ENCODE measurements at regions not wholly inside any gene's neighbourhood (a gene's known extent, or its start where the extent isn't known, plus 50 kb on each side); places are given as distances from the start of the nearest gene placed in this dataset.
A peak's percentile ranks its signal among the peaks of the same experiment; 100 is the strongest.
"Not testable (repeated sequence)": the region's sequence is repeated elsewhere in the genome, so short reads cannot be mapped to it uniquely, and the experiment has no call there.

DNA sequence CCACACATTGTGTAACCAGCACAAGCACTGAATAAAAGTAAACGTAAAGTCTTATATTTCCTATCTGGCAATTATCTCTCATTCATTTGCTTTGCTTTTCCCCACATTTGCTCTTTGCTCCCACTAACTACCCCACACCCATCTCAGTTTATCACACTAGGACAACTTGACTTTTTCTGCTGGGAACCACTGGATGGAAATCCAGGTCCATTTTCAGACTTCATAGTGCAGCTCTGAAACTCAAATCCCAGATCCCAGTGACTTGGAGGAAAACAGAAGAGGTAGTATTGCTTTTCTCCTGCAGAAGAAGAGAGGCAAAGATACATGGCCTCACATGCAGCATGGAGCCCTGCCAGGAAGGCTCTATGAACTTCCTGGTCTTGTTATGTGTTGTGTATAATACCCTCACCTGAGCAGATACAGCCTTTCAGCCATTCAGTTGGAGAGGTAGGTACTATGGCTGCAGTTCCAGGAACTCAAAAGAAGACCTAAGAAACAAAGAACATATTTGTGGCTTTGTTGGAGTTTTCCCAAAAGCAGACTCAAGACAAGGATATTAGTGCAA is 90.0 kb upstream of the NIPBL start:
- DNase-seq, result no peak

DNA sequence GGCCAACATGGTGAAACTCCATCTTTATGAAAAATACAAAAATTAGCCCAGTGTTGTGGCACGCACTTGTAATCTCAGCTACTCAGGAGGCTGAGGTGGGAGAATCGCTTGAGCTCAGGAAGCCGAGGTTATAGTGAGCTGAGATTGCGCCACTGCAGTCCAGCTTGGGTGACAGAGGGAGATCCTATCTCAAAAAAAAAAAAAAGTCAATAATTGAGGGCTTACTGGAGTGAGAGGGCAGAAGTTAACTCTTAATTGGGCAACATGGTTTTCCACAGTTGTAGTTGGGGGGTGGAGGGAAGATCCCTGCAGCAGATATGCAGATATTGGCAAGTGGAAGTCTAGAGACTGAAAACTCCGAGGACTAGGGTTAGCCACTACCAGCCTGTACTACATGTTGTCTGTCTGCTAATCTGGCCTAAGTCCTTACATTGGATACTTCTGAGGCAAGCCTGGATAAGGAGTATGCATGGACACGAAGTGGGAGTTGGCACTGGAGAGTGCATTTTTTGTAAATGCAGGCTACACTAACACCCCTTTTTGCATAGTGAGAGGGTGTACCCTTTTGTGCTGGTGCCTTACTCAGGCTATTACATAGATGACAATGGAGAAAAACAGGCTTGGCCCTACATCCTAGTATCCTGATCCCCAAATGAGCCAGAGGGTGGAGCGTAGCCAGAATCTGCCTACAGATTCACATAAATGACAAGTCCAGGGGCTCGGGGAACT is 89.0 kb upstream of the NIPBL start:
- no peak for DNase-seq

DNA sequence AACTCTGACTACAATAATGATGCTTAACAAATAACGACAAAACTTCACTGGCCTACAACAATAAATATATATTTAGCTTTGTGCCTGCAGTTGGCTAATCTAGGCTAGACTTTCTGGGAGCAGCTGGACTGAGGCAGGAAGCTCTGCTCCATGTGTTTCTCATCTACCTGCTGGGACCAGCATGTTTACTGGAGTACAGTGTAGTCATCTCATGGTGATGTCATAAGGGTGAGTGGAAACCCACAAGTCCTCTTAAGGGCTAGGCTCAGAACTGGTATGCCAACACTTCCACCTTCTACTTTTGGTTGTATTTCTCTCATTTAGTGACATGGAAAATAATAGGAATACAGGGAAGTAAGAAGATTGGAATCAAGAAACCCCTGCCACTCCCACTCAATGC is 85.7 kb upstream of the NIPBL start:
- DNase-seq, result no peak

DNA sequence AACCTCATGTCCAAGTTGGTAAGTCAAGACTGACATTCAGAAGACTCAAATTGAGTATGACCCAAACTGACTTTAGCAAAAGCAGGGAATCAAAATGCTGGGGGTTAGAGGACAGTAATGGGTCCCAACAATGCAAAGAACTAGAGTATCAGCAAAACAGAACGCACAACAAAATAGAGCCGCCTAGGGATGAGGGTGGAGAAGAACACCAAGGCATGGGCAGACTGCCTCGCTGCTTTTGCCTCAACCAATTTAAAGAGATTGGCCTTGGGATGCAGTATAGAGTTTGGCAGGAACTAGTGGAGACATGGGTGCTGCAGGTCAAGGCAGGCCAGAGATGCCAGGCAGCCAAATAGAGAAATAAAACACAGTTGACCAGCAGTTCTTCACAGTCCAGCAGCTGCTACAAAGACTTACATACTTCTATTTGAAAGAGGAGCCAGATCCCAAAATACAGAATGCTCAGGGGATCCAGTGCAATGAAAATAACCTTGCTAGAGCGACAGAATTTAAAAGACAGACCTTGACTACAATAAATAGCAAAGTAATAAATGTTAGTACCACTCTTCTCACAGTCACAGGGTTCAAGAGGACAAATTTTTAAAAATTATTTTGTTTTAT is 83.9 kb upstream of the NIPBL start:
- no peak for DNase-seq

DNA sequence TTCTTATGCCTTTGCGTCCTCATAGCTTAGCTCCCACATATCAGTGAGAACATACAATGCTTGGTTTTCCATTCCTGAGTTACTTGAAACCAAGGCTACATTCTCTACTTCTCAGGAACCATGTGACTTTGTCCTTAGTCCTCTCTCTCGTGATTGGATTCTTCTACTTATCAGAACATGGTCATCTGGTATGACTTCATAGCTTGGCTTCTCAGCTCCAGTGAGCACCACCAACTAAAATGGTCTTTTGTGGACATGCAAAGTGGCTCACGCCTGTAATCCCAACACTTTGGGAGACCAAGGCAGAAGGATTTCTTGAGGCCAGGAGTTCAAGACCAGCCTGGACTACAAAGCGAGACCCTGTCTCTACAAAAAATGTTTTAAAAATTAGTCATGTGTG is 81.2 kb upstream of the NIPBL start:
- DNase-seq, result no peak

DNA sequence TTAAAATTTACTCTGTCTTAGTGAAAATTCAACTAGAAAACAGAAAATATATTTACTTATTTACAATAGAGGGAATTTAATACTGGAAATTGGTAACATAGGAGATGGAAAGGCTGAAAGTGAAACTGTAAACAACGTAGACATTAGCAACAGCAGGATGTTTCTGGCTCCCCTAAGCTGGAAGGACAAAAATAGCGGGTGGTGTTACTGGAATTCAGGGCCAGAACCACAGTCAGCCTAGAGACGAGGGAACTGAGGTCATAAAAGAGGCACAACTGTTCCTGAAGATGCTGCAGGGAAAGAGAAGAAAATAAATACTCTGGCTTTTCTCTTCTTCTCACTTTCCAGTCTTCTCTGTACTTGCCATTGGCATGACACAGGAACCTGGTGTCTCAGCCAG is 80.4 kb upstream of the NIPBL start:
- DNase-seq, result no peak

DNA sequence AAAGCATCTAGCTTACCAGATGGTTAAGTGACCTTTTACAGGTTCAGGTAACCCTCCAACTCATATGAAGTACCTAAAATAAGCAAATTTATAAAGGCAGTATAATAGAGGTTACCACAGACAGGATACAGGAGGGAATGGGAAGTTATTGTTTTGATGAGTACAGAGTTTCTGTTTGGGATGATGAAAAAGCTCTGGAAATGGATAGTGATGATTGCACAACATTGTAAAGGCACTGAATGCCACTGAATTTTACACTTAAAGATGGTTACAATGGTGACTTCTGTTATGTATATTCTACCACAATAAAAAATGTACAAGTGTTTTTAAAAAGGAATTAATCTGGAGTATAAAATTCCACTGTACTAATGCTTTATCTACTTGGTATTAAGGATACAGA is 75.0 kb upstream of the NIPBL start:
- DNase-seq, result no peak

DNA sequence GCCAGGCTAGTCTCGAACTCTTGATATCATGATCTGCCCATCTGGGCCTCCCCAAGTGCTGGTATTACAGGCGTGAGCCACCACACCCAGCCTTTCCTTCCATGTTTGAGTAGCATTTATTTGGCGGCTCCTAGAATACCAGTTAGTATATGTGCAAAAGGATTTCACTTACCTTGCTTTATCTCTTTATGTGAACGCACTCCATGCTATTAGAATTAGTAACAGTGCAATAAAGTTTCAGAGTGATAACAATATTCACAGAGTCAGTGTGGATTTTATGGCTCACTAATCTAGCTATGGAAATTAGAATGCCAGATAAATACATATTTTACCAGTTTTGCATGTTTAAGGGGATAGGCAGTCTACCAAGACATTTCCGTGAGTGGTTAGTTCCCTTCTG is 74.4 kb upstream of the NIPBL start:
- no peak for DNase-seq

DNA sequence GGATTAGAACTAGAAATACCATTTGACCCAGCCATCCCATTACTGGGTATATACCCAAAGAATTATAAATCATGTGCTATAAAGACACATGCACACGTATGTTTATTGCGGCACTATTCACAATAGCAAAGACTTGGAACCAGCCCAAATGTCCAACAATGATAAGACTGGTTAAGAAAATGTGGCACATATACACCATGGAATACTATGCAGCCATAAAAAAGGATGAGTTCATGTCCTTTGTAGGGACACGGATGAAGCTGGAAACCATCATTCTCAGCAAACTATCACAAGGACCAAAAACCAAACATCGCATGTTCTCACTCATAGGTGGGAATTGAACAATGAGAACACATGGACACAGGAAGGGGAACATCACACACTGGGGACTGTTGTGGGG is 63.3 kb upstream of the NIPBL start:
- not testable (repeated sequence) for DNase-seq

DNA sequence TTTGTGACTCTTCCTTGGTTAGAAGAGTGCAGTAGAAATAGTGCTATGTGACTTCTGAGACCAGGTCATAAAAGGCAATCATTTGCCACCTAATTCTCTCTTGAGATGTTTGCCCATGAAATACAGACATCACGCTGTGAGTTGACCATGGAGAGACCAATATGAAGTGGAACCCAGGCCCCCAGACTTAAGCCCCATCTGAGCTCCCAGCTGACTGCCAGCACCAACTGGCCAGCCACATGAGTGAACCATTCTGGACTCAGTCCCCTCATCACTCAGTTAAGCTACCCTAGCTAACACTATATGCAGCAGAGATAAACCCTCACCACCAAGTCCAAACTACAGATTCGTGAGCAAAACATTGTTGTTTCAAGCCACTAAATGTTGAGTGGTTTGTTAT is 60.7 kb upstream of the NIPBL start:
- no peak for DNase-seq

DNA sequence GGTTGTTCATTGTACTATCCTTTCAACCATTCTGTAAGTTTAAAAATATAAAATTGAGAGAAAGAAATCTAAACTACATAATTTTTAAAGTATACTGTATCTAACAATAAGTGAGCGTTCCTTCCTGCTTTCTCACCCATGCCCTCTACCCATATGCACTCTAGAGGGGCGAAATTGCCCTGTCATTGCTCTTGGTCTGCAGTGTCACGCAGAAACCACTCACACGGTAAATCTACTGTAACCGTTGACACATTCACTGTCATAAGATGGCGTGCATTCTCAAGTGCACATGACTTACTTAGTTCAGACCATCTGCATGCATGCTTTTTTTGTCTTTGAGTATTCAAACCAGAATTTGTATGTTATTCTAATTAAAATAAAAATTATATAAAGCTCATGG is 55.7 kb upstream of the NIPBL start:
- peak in 1 of 2 donors; percentile 1 for DNase-seq

DNA sequence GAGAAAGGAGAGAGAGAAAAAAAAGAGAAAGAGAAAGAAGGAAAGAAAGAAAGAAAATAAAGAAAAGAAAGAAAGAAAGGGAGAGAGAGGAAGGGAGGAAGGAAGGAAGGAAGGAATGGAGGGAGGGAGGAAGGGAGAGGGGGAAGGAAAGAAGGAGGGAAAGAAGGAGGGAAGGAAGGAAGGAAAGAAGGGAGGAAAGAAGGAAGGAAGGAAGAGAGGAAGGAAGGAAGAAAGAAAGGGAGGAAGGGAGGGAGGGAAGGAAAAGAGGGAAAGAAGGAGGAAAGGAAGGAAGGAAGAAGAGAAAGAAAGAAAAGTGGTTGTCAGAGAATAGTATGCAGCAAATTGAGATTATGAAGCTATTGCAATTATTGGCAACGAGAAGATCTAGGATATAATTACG is 49.9 kb upstream of the NIPBL start:
- no peak for DNase-seq

All from CD4-positive, alpha-beta T cell treated with Interleukin-1 beta for 1 hour (primary cell).